Stimulated activated effector memory CD8-positive, alpha-beta T cell treated with anti-CD3 and anti-CD28 coated beads, Interleukin-12 subunit alpha, Interleukin-12 subunit beta, amount 100 ng/mL, for 72 hours (primary cell): ENCODE measurements at regions not wholly inside any gene's neighbourhood (a gene's known extent, or its start where the extent isn't known, plus 50 kb on each side); places are given as distances from the start of the nearest gene placed in this dataset.

Source experiments
- ATAC-seq: fragments of 150-1000 bp; cut with Tn5 transposase; 2 replicates; pipeline ENCODE4 v1.10.0; 2021
- DNase-seq, 2 donors: peaks; one replicate each; pipeline ENCODE4 v3.0.0; 2021 to 2022; ENCODE audit warnings: low spot score in 2 of 2
- H3K27ac Mint-ChIP-seq: one replicate; pipeline ENCODE4 v1.8.0; 2022; ENCODE audit warnings: mild to moderate bottlenecking, mixed read lengths
- H3K36me3 Mint-ChIP-seq: one replicate; pipeline ENCODE4 v1.8.0; 2022; ENCODE audit warnings: mild to moderate bottlenecking, mixed read lengths
- H3K4me1 Mint-ChIP-seq: one replicate; pipeline ENCODE4 v1.8.0; 2022; ENCODE audit warnings: mixed read lengths
- H3K4me3 Mint-ChIP-seq: one replicate; pipeline ENCODE4 v1.8.0; 2022; ENCODE audit warnings: mild to moderate bottlenecking, mixed read lengths
- H3K9me3 Mint-ChIP-seq: one replicate; pipeline ENCODE4 v1.8.0; 2022; ENCODE audit warnings: mixed read lengths

GRCh38 chr4:56226579-56226978 is 160.7 kb downstream of the AASDH start:
- ATAC-seq (no peak), DNase-seq (no peak)
- Mint-ChIP-seq H3K4me3 (no peak overlapping the region), H3K36me3 (no peaks in the 10 kb centered on the region), H3K27ac (no peak overlapping the region), H3K4me1 (no peaks in the 10 kb centered on the region), H3K9me3 (no peaks in the 10 kb centered on the region)

- H3K9me3 Mint-ChIP-seq, result no peaks in the 10 kb centered on the region
- H3K4me3 Mint-ChIP-seq, result no peak overlapping the region
- no peaks in the 10 kb centered on the region for H3K36me3 Mint-ChIP-seq
- no peak for DNase-seq
- H3K27ac Mint-ChIP-seq, result no peak overlapping the region
- ATAC-seq, result no peak
- H3K4me1 Mint-ChIP-seq, result no peaks in the 10 kb centered on the region
Measured at GRCh38 chr4:56224641-56225040, 162.7 kb downstream of the AASDH start.

GRCh38 chr4:56222514-56222913 is 164.8 kb downstream of the AASDH start:
- H3K27ac Mint-ChIP-seq, result no peak overlapping the region
- DNase-seq (no peak), ATAC-seq (no peak)
- H3K9me3 Mint-ChIP-seq, result no peaks in the 10 kb centered on the region
- H3K4me1 Mint-ChIP-seq, result no peaks in the 10 kb centered on the region
- no peak overlapping the region for H3K4me3 Mint-ChIP-seq
- H3K36me3 Mint-ChIP-seq, result no peaks in the 10 kb centered on the region

- ATAC-seq (no peak), DNase-seq (no peak)
- H3K27ac Mint-ChIP-seq, result no peak overlapping the region
- no peaks in the 10 kb centered on the region for H3K4me1 Mint-ChIP-seq
- no peaks in the 10 kb centered on the region for H3K9me3 Mint-ChIP-seq
- H3K4me3 Mint-ChIP-seq, result no peak overlapping the region
- H3K36me3 Mint-ChIP-seq, result no peaks in the 10 kb centered on the region
Measured at GRCh38 chr4:56220261-56220660, 167.0 kb downstream of the AASDH start.

- H3K4me3 Mint-ChIP-seq, result no peak overlapping the region
- H3K4me1 Mint-ChIP-seq, result no peaks in the 10 kb centered on the region
- no peaks in the 10 kb centered on the region for H3K9me3 Mint-ChIP-seq
- ATAC-seq (no peak), DNase-seq (no peak)
- H3K27ac Mint-ChIP-seq, result no peak overlapping the region
- H3K36me3 Mint-ChIP-seq, result no peaks in the 10 kb centered on the region
Measured at GRCh38 chr4:56219447-56219846, 167.8 kb downstream of the AASDH start.

GRCh38 chr4:56218230-56218895 is 168.9 kb downstream of the AASDH start:
- H3K4me3 Mint-ChIP-seq, result no peak overlapping the region
- H3K4me1 Mint-ChIP-seq, result no peaks in the 10 kb centered on the region
- no peaks in the 10 kb centered on the region for H3K36me3 Mint-ChIP-seq
- H3K9me3 Mint-ChIP-seq, result no peaks in the 10 kb centered on the region
- no peak for ATAC-seq
- no peak overlapping the region for H3K27ac Mint-ChIP-seq
- DNase-seq, result no peak

GRCh38 chr4:56217343-56217890 is 169.9 kb downstream of the AASDH start:
- H3K4me1 Mint-ChIP-seq, result no peaks in the 10 kb centered on the region
- H3K36me3 Mint-ChIP-seq, result no peaks in the 10 kb centered on the region
- H3K27ac Mint-ChIP-seq, result no peak overlapping the region
- H3K9me3 Mint-ChIP-seq, result no peaks in the 10 kb centered on the region
- DNase-seq (no peak), ATAC-seq (no peak)
- no peak overlapping the region for H3K4me3 Mint-ChIP-seq

- Mint-ChIP-seq H3K27ac (no peak overlapping the region), H3K4me3 (no peak overlapping the region), H3K4me1 (no peaks in the 10 kb centered on the region), H3K9me3 (peaks cover 4% of the 10 kb centered on the region), H3K36me3 (no peaks in the 10 kb centered on the region)
- no peak for ATAC-seq
- DNase-seq, result no peak
Measured at GRCh38 chr4:56215901-56216300, 171.4 kb downstream of the AASDH start.

- Mint-ChIP-seq H3K27ac (no peak overlapping the region), H3K4me3 (no peak overlapping the region), H3K9me3 (peaks cover 4% of the 10 kb centered on the region), H3K4me1 (no peaks in the 10 kb centered on the region), H3K36me3 (no peaks in the 10 kb centered on the region)
- ATAC-seq (no peak), DNase-seq (no peak)
Measured at GRCh38 chr4:56215141-56215783, 172.0 kb downstream of the AASDH start.

- H3K36me3 Mint-ChIP-seq, result no peaks in the 10 kb centered on the region
- DNase-seq (no peak), ATAC-seq (no peak)
- H3K4me1 Mint-ChIP-seq, result no peaks in the 10 kb centered on the region
- H3K4me3 Mint-ChIP-seq, result no peak overlapping the region
- H3K9me3 Mint-ChIP-seq, result peaks cover 4% of the 10 kb centered on the region
- no peak overlapping the region for H3K27ac Mint-ChIP-seq
Measured at GRCh38 chr4:56213543-56213942, 173.7 kb downstream of the AASDH start.

- ATAC-seq (no peak), DNase-seq (no peak)
- no peaks in the 10 kb centered on the region for H3K4me1 Mint-ChIP-seq
- no peak overlapping the region for H3K27ac Mint-ChIP-seq
- no peak overlapping the region for H3K4me3 Mint-ChIP-seq
- no peaks in the 10 kb centered on the region for H3K36me3 Mint-ChIP-seq
- H3K9me3 Mint-ChIP-seq, result peaks cover 4% of the 10 kb centered on the region
Measured at GRCh38 chr4:56212774-56213173, 174.5 kb downstream of the AASDH start.

GRCh38 chr4:56211202-56211601 is 176.1 kb downstream of the AASDH start:
- Mint-ChIP-seq H3K36me3 (no peaks in the 10 kb centered on the region), H3K4me3 (no peak overlapping the region), H3K9me3 (peaks cover 4% of the 10 kb centered on the region), H3K4me1 (no peaks in the 10 kb centered on the region), H3K27ac (no peak overlapping the region)
- DNase-seq (no peak), ATAC-seq (no peak)

GRCh38 chr4:56210397-56210796 is 176.9 kb downstream of the AASDH start:
- Mint-ChIP-seq H3K36me3 (no peaks in the 10 kb centered on the region), H3K4me3 (no peak overlapping the region), H3K9me3 (peaks cover 4% of the 10 kb centered on the region), H3K4me1 (no peaks in the 10 kb centered on the region), H3K27ac (no peak overlapping the region)
- ATAC-seq (no peak), DNase-seq (no peak)

- Mint-ChIP-seq H3K4me3 (no peak overlapping the region), H3K36me3 (no peaks in the 10 kb centered on the region), H3K9me3 (peaks cover 4% of the 10 kb centered on the region), H3K4me1 (no peaks in the 10 kb centered on the region), H3K27ac (no peak overlapping the region)
- no peak for DNase-seq
- ATAC-seq, result no peak
Measured at GRCh38 chr4:56209767-56210166, 177.5 kb downstream of the AASDH start.

GRCh38 chr4:56208103-56208502 is 179.2 kb downstream of the AASDH start:
- Mint-ChIP-seq H3K4me1 (no peaks in the 10 kb centered on the region), H3K9me3 (peaks cover 4% of the 10 kb centered on the region), H3K36me3 (no peaks in the 10 kb centered on the region), H3K27ac (no peak overlapping the region), H3K4me3 (no peak overlapping the region)
- ATAC-seq (no peak), DNase-seq (no peak)

GRCh38 chr4:56206258-56206657 is 181.0 kb downstream of the AASDH start:
- H3K9me3 Mint-ChIP-seq, result peaks cover under 1% of the 10 kb centered on the region
- no peaks in the 10 kb centered on the region for H3K4me1 Mint-ChIP-seq
- DNase-seq (no peak), ATAC-seq (no peak)
- no peak overlapping the region for H3K27ac Mint-ChIP-seq
- no peak overlapping the region for H3K4me3 Mint-ChIP-seq
- no peaks in the 10 kb centered on the region for H3K36me3 Mint-ChIP-seq
